NOMO-1 (cell line): ENCODE measurements at regions not wholly inside any gene's neighbourhood (a gene's known extent, or its start where the extent isn't known, plus 50 kb on each side); places are given as distances from the start of the nearest gene placed in this dataset.
"Not testable (repeated sequence)": the region's sequence is repeated elsewhere in the genome, so short reads cannot be mapped to it uniquely, and the experiment has no call there.

Experiments
- DNase-seq, 2 experiments: peaks; one replicate each; lab custom pipeline; 2025; ENCODE audit not compliant: unreplicated experiment in 2 of 2; lab: John Stamatoyannopoulos, UW

- DNase-seq: no peak
These were observed 156.1 kb upstream of the NPY start for GRCh38 chr7:24127930-24128329.

- DNase-seq: no peak
These were observed 154.4 kb upstream of the NPY start for GRCh38 chr7:24129597-24129996.

- no peak for DNase-seq
These were observed 153.4 kb upstream of the NPY start for GRCh38 chr7:24130631-24131030.

DNA sequence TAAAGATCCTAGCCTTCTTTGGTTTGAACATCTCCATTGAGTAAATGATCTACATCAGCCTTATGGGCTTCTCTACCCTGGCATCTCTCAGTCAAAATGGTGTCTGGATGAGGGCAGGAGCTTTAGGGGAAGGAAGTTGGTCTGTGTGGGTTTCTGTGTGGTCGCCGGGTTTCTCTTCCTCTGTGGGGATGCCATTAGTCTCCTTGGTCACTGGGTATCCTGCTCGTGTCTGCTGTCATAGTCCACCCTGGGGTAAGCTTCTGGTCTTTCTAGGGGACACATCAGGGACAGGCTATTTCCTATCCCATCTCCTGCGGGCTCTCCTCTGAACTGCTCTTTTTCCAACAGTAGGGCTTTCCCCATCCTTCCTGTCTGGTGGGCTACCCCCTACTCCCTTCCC lies 150.3 kb upstream of the NPY start:
- peak in 1 of 2 experiments; percentile 36 for DNase-seq

- no peak for DNase-seq
These were observed 149.5 kb upstream of the NPY start for GRCh38 chr7:24134535-24134934.

DNA sequence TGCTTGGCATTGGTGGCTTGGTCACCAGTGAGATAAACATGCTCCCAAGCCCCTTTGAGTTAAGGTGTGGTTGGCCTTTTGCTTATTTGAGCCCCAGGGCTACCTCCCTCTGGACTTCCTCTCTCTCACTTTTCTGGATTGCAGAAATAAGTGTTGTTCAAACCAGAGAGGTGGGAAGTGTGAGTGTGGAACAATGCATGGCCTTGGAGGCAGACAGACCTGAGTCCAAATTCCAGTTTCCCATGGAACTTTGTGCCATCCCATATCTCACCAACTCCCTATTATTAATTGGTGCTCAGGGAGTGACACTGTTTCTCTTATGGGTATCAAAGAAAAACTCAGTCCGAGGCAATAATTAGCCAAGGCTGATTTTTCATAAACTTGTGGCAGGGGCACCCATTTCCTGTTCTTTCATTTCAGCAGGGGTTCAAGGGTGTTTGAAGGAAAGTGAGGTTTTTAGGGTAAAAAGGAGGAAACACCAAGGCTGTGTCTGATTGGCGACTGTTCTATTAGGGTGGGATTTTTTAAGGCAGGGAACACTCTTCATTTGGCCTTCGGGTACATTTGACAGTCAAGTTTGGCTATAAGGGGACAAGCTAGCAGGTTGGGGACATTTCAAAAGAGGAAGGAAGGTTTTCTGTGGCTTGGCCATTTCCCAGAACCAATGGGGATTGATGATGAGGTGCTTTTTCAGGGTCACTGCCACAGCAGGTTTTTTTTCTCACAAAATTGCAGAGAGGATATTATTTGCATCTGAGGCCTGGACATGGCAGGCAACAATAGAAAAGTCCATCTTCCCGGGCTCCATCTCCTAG lies 148.8 kb upstream of the NPY start:
- peak in 1 of 2 experiments; percentile 9 for DNase-seq

GRCh38 chr7:24137338-24137737 lies 146.7 kb upstream of the NPY start:
- DNase-seq: no peak

- DNase-seq: no peak
These were observed 145.6 kb upstream of the NPY start for GRCh38 chr7:24138343-24138742.

DNA sequence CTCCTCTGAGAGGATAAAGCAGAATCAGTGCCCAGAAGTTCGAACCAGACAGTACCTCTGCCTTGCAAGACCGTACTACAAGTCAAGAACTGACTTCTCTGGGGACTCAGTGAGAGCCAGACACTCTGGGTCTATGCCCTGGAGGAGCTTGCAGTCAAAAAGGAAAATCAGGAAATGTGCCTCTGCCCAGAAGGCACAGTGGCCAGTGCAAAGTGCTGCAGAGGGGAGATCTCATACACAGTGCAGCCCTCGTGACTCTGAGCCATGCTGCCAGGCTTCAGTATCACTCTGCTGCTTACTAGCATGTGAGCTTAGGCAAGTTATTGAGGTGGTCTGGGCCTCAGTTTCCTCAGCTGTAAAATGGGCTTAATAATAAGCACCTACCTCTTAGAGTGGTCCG lies 144.0 kb upstream of the NPY start:
- DNase-seq: no peak

GRCh38 chr7:24141874-24142509 lies 142.0 kb upstream of the NPY start:
- no peak for DNase-seq

DNA sequence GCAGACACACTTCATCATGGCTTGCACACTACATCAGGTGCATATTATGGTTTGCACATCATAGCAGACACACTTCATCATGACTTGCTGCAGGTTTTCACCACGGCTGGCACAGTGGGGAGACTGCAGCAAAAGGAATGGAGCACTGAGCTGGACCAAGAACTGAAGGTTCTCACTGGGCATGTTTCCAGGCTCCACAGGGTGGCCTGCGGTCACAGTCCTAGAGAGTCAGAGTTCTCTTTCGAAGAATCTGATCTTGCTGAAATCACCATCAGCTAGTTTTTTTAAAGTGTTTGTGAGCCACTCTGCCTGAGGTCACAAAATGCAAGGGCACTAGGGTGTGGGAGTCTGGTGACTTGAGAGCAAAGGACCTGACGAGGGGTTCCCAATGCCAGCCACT lies 140.4 kb upstream of the NPY start:
- DNase-seq: no peak

DNA sequence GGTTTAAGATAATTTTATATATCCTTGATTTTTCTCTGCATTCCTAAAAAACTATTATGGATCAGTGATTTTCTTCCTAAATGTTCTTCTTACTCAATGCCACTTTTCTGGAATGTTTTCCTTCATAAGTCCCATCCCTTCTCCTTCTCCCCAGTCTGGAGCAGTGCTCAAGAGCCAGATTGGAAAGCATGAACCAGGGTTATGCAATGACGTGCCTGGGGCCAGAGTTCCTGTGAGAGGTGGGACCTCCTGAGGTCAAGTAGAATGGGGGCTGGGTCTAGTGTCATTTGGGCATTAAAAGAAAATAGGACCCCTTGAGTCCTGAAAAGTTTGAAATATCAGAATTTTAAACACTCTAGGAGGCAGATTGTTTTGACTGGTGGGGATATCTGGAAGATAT lies 132.0 kb upstream of the NPY start:
- DNase-seq: no peak

GRCh38 chr7:24152356-24152755 lies 131.6 kb upstream of the NPY start:
- no peak for DNase-seq

GRCh38 chr7:24152877-24153472 lies 131.0 kb upstream of the NPY start:
- no peak for DNase-seq

GRCh38 chr7:24157666-24158065 lies 126.3 kb upstream of the NPY start:
- DNase-seq: no peak

GRCh38 chr7:24158975-24159374 lies 125.0 kb upstream of the NPY start:
- DNase-seq: no peak

DNA sequence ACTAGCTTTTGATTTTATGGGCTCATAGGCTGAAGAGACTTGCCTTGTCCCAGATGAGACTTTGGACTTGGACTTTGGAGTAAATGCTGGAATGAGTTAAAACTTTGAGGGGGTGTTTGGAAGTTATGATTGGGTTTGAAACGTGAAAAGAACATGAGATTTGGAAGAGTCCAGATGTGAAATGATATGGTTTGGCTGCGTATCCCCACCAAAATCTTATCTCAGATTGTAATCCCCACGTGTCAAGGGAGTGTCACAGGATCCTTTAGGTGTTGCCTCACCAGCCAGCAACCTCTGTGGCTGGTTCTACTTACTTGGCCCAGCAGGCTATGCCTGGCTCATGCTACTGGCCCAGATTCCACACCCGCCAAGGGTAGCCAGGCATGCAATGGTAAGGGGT lies 119.6 kb upstream of the NPY start:
- DNase-seq: no peak

- DNase-seq: peak in 1 of 2 experiments; percentile 62
These were observed 114.8 kb upstream of the NPY start for GRCh38 chr7:24169077-24169624.

GRCh38 chr7:24171951-24172350 lies 112.0 kb upstream of the NPY start:
- DNase-seq: not testable (repeated sequence)

- DNase-seq: no peak
These were observed 111.1 kb upstream of the NPY start for GRCh38 chr7:24172856-24173255.

DNA sequence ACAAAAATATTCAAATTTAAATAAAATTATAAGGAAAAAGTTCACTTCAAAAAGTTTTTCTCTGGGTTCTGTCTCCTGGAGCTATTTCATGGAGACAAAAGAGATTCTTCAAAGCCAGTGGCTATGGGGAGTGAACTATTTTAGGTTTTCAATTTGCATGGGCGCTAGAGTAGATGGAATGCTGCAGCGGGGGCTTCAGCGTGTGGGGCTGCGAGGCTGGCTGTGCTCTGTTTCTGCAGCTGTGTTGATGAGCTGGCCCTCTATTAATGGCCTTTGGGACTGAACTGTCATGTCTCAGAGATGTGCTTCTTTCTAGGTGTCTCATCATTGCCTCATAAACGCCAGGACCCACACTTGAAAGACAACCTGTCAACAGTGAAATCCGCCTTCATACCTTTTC lies 108.4 kb upstream of the NPY start:
- no peak for DNase-seq
